Panc1 (cell line): ENCODE measurements at regions not wholly inside any gene's neighbourhood (a gene's known extent, or its start where the extent isn't known, plus 50 kb on each side); places are given as distances from the start of the nearest gene placed in this dataset.

Experiments used
- CTCF ChIP-seq: fragments of 450-650 bp; IDR thresholded peaks from 2 replicates; pipeline ENCODE4 v1.5.1; 2017; ENCODE audit warnings: mild to moderate bottlenecking
- POLR2AphosphoS5 ChIP-seq: IDR thresholded peaks from 2 replicates; pipeline ENCODE4 v1.6.1; 2012; ENCODE audit warnings: mild to moderate bottlenecking, low read depth, low read length, moderate library complexity
- REST ChIP-seq, 2 experiments: IDR thresholded peaks; 2 replicates each; pipeline ENCODE4 v1.6.1; 2011 to 2012; ENCODE audit warnings: low read depth in 2 of 2, control low read depth in 1 of 2, low read length in 1 of 2, mild to moderate bottlenecking in 1 of 2, moderate library complexity in 1 of 2; ENCODE audit not compliant: insufficient read depth in 1 of 2
- SIN3A ChIP-seq: IDR thresholded peaks from 2 replicates; pipeline ENCODE4 v1.6.1; 2012; ENCODE audit warnings: low read depth, mild to moderate bottlenecking, low read length, moderate library complexity, borderline replicate concordance; ENCODE audit not compliant: insufficient read depth
- TCF7L2 ChIP-seq: IDR thresholded peaks from 2 replicates; pipeline ENCODE4 v1.6.1; 2011; ENCODE audit warnings: mild to moderate bottlenecking, low read depth, low read length, inconsistent platforms

- TF ChIP-seq TCF7L2: no peak
- no peak for TF ChIP-seq CTCF
- no peak for TF ChIP-seq SIN3A
- TF ChIP-seq POLR2AphosphoS5: no peak
- no peak for TF ChIP-seq REST (IDR thresholded peaks at IDR 0.05; ENCODE audit: insufficient read depth in 1 of 2, low read depth in 2 of 2, low read length in 1 of 2)
Measured at GRCh38 chr5:15252331-15252730, 247.6 kb upstream of the FBXL7 start.
